NCI-H146 treated with DMSO at 0.1 percent for 48 hours (cell line): ENCODE measurements at regions not wholly inside any gene's neighbourhood (a gene's known extent, or its start where the extent isn't known, plus 50 kb on each side); places are given as distances from the start of the nearest gene placed in this dataset.

Experiments used
- DNase-seq: peaks from one replicate; lab custom pipeline; 2025; ENCODE audit not compliant: unreplicated experiment; lab: John Stamatoyannopoulos, UW

DNA sequence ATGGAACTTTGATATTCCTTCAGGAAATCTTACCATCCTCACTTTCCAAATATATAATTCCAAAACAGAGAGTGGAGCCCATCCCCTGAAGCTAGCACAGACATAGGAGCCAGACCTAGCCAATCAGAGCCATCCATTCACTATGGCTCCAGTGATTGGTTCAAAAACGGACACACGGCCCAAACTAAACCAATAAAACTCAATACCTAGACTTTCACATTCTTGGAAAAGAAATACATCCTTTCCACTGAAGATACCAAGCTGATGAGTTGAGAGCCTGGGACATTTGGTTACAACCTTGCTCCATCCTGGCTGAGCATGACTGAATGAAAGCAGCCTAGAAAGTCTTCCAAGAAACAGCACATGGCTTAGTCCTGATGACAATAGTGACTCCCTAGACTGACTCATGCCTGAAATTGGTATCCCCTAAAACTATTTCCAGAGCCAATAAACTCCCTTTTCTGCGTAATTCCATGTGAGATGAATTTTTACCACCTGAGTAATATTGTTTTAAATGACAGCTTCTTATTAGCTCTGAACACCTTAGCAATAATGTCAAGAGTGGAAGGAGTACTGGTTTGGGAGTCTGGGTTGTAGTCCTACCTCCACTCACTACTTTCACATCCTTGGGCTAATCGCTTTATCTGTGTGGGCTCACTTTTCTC is 189.6 kb upstream of the LNX1 start:
- DNase-seq, result no peak

- DNase-seq, result no peak
These were observed 187.7 kb upstream of the LNX1 start for GRCh38 chr4:53779025-53779424.

DNA sequence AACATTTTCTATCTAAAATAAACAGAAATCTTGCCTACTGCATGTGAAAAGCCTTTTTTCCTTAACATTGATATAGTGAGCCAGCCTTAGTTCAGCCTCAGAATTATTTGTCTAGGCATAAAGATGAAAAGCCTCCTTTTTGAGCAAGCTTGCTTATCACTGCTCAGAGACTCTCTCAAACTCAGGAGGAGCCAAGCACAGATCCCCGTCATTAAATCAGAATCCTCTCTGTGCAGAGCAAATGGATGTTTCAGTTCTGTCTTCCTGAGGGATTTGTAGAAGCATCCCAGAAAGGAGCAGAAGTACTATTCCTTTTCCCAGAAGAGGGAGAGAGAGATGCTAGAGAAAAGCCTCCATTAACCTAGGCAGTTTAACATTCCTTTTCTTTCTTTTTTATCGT is 186.9 kb upstream of the LNX1 start:
- no peak for DNase-seq

- DNase-seq, result no peak
These were observed 186.1 kb upstream of the LNX1 start for GRCh38 chr4:53777244-53777984.

GRCh38 chr4:53776141-53776540 is 184.9 kb upstream of the LNX1 start:
- no peak for DNase-seq

- no peak for DNase-seq
These were observed 184.1 kb upstream of the LNX1 start for GRCh38 chr4:53775381-53775780.

DNA sequence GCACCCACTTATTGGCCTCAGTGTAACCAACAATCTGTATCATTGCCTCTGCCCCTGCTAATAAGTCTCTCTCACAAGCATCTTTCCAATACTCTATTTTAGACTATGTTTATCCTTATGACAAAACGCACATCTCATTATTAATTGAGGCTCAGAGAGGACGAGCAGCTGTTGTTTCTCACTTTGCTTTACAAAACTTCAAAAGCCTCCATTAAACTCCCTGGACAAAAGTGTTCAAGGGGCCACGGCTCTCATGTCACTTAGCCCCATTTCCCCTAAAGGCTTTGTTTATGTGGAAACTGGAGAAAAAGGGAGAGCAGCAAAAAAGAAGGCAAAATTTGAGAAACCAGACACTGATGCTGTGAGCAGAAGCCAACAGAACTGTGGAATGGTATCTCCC is 180.0 kb upstream of the LNX1 start:
- DNase-seq, result no peak

GRCh38 chr4:53767482-53767881 is 176.2 kb upstream of the LNX1 start:
- no peak for DNase-seq

- no peak for DNase-seq
These were observed 173.6 kb upstream of the LNX1 start for GRCh38 chr4:53764761-53765490.

DNA sequence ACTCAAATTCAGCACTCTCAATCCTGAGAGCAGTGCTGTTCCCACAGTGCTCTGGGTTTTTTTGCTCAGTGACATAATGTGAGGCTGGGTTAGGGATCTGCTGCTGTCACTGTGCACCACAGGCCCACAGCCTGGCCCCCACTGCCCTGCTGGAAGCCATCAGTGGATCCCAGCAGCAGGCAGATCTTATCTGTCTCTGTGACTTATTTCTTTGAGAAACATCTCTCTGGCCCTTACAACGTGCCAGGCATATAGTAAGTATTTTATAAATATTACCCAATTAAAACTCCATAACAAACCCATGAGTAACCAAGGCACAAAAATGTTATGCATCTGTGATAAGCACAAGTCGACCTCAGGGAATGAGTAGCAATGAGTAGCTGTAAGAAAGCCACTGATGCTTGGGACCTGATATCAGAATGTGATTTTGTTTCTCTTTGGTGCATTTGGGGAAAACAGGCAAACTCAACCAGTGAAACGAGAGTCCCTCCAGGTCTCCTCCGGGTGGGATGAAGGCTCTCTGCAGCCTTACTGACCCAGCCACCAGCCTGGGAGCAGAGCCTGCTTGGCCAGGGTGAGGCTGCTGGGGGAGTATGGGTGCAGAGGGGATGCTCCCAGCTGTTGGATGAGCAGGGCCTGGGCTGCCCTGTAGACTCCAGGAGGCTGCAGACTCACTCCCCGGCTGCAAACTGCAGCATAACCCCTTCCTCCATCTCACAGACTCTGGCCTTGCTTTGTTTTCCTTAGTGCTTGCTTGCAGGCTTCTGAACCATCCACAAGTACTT is 172.7 kb upstream of the LNX1 start:
- no peak for DNase-seq

- no peak for DNase-seq
These were observed 164.4 kb upstream of the LNX1 start for GRCh38 chr4:53755656-53756055.

DNA sequence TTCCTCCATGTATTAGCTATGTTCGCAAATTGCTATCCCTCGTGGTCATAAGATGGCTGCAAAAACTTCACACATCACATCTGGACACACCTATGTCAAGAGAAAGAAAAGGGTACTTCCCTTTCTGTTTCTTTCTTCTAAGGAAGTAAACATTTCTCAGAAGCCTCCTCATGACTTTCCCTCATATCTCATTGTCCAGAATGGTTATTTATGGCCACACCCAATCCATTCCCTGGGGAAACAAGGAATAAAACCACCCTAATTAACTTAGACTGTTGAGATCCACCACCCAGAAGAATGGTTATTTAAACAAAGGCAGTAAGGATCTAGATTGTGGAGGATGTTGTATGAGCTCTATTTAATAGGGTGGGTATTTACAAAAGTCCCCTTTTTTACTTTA is 160.8 kb upstream of the LNX1 start:
- DNase-seq, result no peak

DNA sequence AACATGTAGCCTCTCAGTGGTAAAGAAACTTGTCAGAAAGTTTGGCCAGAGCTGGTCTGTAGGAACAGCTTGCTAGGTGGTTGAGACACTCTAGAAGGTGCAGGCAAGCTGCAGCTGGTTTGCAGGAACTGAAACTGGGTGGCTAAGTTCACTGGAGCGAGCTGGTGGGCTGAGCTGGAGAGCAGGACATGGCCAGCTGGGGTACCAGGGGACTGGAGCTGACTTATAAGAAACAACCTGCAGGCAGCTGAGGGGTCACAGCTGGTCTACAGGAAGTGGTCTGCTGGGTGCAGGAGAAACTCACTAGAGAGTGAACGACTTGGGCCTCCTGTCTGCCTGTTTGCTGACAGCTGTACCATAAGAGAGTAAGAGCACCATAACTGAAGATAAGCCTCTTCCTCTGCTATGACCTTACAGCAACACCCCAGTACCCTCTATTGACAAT is 157.1 kb upstream of the LNX1 start:
- DNase-seq, result no peak

DNA sequence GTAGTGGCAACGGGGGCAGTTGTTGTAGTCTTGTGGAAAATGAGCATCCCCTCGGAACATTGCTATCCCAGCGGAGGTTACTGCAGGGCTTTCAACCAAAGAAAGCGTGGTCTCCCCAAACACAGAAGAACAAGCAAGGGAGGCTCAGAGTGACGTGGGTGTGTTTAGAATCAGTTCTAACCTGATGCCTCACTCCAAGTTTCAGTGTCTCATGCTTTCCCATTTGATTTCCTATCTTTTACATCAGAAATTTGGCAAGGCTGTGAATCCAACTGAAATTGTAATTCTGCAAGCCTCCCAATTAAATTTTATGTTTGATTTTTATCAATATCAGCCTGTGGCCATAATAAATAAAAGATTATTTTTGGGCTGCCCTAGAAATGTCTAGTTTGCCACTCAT is 156.1 kb upstream of the LNX1 start:
- no peak for DNase-seq

GRCh38 chr4:53744446-53745160 is 153.3 kb upstream of the LNX1 start:
- DNase-seq, result peak; percentile 93

GRCh38 chr4:53734584-53735353 is 143.5 kb upstream of the LNX1 start:
- DNase-seq, result no peak

DNA sequence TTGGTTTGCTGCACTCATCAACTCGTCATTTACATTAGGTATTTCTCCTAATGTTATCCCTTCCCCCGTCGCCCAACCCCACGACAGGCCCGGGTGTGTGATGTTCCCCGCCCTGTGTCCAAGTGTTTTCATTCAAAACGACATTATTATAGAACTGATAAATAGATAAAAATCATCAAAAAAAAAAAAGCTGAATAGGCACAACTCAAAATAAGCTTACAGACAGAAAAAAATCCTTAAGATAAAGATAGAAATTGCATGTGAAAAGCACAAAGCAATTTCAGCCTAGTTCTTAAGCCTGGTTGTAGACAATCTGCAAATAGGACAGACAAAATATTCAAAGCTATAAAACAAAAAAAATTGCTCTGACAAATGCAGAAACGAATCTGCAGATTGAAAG is 142.9 kb upstream of the LNX1 start:
- no peak for DNase-seq

DNA sequence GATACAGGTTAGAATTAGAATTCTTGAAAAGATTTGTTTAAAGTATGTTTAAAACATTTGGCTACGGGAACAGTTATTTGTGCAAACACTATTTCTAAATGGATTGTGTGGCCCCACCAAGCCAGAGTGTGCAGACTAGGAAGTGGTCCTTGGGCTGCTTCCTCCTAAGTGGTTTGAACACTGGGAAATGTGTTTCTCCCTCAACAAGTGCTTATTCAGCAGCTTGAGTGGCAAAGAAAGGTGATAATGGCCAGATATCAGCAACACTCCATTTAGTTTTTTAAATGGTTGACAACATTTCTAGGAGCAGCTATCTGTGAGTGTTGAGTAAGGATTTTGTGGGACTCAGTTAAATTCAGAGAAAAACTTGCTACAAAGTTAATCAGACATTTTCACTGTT is 141.4 kb upstream of the LNX1 start:
- DNase-seq, result no peak

DNA sequence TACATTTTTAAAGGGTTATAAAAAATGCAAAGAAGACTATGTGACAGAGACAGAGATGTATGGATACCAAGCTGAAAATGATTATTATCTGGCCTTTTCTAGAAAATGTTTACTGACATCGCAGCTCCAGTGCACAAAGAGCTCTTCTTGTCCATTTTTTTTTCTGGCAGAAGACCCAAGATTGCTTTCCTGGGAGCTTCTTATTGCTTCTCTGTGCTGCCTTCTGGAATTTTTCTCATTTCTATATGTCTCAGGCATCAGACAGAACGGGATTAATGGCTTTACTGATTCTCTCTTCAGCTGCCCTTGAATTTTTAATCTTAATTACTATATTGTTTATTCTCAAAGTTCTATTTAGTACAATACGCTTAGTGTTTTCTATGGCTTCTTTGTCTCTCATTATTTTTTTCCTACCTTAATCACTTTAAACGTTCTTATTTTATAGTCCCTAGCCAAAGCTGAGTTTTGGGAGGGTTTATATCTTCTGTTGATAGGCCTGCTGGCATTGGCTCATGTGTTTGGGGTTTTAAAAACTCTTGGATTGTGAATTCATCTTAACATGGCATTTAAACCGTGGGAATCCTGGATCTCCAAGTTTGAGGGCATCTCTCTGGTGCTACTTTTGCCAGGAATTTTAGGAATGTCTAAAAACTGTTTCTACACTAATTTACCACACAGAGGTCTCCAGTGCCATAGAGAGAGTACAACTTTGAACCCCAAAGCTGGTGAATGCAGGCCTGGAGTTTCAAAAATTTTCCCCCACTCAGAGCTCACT is 138.9 kb upstream of the LNX1 start:
- DNase-seq, result no peak
